Fibroblast of mammary gland (primary cell): ENCODE measurements at regions not wholly inside any gene's neighbourhood (a gene's known extent, or its start where the extent isn't known, plus 50 kb on each side); places are given as distances from the start of the nearest gene placed in this dataset.
"Not testable (repeated sequence)": the region's sequence is repeated elsewhere in the genome, so short reads cannot be mapped to it uniquely, and the experiment has no call there.

Experiments used
- DNase-seq: peaks from one replicate; pipeline ENCODE4 v3.0.0-alpha.2; 2010; ENCODE audit warnings: low read depth
- H3K4me3 ChIP-seq: 2 replicates; pipeline ENCODE4 v1.5.1; 2011; ENCODE audit warnings: low read depth, mild to moderate bottlenecking, low read length, moderate library complexity; ENCODE audit not compliant: control insufficient read depth

DNA sequence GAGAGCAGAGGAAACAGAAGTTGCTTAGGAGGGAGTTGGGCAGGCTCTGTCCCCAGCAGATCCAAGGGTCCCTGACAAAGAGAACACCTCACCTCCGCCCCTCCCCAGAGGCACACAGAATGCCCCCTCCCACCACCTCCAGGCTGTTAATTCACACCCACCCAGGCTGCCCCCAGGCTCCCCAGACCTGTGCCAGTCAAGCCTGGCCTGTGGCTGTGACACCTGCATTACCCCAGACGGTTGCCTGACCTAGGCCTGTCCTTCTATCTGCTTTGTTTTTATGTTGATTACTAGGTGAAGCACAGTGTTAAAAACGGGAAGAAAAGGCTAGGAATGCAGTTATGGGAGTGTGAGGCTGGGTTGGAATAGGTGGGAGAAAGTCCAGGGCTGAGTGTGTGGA lies 250.8 kb upstream of the PLGLB2 start:
- not testable (repeated sequence) for DNase-seq

DNA sequence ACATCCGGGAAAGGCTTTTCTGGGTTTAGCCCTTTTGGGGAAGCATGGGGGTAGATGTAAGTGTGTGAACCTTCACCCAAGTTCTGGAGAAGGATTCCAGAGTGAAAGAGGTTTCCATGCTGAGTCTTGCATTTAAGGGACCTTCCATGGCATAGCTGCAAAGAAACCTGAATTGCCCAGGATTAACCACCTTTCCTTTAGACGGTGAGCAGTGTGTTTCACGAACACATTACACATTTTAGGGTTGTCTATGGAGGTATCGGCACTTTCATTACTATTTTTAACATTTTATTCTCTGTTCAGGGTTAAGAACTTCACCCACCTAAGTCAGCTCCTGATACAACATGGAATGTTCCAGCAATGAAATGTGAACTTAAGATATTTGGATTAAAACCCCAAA lies 250.2 kb upstream of the PLGLB2 start:
- DNase-seq, H3K4me3 ChIP-seq: not testable (repeated sequence)

More for the DNA sequence above, 250.8 kb upstream of the PLGLB2 start:
- not testable (repeated sequence) for H3K4me3 ChIP-seq

DNA sequence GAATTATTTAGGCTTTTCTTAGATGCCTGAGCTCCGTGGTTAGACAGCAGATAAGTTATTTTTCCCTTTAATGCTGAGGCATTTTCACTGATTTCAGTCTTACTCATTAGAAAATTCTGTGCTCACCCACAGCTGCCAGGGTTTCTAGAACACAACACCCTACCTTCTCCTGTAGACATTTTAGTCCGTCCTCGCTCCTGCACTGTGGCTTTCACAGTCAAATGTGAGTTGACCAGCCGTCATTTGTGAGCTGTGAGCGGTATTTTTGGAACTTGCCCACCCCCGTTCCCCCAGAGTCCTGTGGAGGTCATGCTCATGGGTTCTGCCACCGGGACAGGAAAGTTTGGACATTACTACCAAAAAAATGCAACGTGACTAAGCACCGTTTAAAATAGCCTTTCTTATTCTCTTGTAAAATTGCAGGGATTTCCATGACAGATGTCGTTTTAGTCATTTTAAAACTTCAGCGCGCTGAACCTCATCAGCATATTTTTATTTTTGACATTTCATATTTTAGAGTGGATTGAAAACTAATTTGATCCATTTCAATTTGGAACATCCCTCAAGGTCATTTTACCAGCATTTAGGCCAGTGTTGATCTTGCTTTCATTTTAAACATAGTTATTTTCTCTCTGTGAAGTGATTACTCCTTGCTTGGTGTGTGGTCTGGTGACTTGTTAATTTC lies 249.6 kb upstream of the PLGLB2 start:
- DNase-seq, H3K4me3 ChIP-seq: not testable (repeated sequence)

DNA sequence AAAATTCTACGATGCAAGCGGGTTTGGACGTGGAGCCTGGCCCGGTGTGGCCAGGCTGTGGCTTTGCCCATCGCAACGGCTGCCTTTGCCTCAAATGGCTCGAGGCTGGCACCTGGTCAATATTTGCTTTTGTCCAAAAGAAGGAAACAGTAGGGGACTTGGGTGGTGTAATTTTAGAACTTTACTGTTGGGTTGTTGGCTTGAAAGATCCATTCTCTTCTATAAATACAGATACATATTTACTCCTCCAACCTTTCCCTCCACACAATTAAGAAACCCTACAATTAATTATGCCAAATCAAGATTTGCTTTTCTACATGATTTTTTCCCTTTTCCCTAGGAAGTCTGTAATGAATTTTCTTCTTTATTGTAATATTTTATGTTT lies 249.0 kb upstream of the PLGLB2 start:
- DNase-seq, H3K4me3 ChIP-seq: not testable (repeated sequence)

DNA sequence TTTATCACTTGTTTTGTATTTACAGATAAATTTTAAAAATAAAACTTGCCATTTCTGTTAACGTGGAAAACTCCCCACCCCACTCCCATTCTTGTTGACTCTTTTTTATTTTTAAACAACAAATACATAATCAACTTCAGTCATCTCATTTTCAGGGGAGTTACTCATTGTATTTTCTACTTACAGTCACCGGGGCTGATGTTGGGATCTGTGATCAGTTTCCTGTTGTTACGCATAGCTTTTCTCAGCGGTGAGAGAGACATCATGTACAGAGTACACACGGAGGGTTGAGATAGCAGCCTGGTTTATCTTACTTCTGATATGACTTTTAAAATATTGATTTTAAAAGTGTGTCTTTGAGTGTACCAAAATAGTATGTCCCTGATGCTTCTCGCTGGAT lies 248.0 kb upstream of the PLGLB2 start:
- not testable (repeated sequence) for DNase-seq, H3K4me3 ChIP-seq

DNA sequence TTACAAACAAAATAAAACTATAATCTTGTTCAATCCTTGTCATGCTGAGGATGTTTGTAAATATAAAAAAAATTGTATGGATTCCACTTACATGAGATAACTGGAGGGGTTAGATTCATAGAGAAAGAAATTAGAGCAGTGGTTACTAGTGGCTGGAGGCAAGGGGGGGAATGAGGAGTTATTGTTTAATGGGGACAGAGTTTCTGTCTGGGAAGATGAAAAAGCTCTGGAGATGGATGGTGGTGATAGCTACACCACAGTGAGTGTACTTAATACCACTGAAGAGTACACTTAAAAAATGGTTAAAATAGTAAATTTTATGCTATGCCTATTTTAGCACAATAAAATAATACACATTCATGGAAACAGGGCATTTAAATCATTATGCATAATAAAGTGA lies 247.5 kb upstream of the PLGLB2 start:
- DNase-seq, H3K4me3 ChIP-seq: not testable (repeated sequence)

DNA sequence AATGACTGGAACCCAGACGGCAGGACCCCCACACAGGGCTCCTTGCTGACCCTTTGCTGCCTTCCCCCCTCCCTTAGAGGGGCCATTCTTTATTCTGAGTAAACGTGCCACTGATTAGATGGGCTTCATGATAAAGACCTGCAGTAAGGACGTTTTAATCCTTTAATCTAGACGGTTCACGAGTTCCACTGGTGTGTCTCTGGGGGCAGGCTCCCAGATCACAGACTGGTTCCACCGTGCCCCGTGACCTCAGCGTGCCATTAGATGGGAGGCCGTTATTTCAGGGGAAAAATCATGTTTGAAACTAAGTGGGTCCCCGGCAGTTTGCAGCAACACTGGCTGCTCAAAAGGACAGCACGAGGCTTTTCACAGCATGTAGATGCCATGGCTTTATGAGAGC lies 246.9 kb upstream of the PLGLB2 start:
- not testable (repeated sequence) for DNase-seq, H3K4me3 ChIP-seq

DNA sequence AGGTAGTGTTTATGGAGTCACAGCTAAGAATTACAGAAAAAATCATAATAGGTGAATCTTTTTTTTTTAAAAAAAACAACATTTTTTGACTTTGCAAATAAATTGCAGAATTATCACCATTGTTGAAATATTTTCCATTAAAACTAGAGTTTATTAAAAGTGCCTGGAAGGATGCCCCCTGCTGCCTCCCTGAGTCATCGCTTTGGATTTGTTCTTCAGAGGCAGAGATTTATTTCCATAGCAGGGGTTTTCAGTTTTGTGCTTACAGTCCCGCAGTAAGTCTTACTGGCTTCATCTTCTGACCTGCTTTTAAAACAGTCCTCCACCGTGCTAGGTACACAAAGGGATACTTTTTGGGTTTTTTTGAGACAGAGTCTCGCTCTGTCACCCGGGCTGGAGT lies 244.9 kb upstream of the PLGLB2 start:
- DNase-seq, H3K4me3 ChIP-seq: not testable (repeated sequence)

DNA sequence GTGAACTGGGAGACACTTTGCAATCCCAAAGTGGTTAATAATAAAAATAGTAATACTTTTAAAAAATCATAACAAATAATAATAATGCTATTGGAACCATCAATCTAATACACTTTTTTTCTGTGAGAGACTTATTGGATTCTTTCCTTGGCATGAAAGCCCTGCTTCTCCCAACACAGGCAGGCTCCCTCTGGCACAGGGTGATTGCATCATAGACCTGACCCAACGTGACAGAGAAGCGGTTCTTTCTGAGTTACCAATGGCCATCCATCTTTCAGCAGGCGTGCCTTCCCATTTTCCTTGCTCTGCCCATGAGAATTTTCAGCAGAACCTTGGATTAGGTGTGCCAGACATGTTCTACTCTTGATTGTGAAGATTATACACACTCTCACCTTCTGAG lies 242.6 kb upstream of the PLGLB2 start:
- DNase-seq, H3K4me3 ChIP-seq: not testable (repeated sequence)

DNA sequence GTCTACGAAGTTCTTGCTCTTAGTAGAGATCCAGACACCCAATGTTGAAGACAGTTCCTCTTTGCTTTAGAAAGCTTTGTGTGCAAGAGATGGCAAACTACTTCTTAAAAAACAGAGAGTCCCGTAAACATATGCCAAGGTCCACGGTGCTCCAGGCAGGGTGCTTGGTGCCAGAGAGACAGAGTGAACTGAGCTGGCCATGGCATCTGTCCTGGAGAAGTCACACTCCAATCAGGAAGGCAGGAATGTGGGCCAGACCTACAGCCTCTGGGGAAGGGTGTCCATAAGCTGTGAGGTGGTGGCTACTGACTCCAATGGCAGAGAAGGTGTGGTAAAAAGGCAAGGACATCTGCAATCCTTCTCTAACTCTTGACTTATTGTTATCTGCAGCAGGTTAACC lies 242.0 kb upstream of the PLGLB2 start:
- DNase-seq, H3K4me3 ChIP-seq: not testable (repeated sequence)

DNA sequence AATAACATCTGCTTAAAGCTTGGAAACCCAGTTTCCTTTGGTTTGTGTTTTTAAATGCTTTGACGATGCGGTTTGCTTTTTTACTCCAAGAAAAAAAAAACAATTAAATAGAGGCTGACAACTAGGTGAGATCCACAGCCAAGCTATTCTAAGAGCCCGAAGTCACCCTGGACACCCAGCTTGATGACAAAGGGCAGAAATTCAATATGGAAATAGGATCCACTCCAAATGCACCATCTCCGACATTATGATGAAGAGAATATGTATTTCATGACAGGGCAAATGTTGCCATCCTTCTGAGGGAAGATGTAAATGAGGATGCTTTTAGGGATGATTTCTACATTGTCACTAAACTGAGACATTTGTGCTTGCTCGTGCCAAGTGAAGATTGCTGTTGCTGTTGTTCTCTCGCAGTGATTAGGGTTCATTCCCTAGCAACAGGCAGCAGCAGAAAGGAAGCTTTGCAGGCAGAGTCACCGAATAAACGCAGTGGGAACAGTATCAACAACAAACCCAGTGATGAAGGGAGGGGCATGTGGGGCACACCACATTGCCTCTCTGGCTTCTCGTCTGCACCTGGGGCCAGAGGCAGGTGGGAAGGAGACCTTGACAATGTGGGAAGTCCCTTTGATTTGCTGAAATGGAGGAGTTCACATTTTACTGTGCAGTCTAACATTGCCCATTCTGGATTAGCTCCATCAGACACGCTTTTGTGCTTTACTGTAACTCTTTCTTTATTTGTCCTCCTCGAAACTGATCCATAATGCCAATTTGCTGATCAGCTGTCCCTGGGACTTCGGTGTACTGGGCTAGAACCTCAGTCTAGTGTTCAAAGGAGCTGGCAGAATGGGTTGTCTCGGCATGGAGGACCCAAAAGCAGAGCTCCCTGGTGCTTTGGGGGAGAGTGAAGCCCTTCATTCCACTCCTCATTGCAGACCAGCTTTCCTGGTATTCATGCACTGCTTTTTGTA lies 240.2 kb upstream of the PLGLB2 start:
- DNase-seq, H3K4me3 ChIP-seq: not testable (repeated sequence)

DNA sequence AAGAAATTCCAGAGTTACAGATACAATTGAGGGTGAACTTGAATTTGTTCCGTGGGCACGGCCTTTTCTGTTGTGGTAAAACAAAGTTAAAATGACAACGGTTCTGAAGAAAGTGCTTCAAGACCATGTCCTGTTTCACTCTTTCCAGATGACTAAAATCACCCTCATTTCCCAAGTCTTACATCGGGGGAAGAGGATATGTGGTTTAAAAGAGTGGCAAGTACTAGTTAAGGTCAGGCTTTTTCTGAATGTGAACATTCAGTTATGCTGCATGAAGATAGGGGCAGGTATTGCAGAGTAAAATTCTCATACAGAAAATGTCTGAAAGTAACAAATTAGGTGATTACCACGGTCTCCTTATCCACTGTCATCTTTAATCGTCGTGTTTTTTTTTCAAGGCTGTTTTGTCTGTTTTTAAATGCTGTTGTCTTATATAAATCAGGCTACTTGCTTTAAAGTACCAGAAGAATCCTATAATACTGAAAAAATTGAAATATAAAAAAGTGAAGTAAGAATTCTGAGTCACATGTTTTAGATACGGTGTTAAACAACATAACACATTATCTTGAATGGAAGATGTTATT lies 236.6 kb upstream of the PLGLB2 start:
- not testable (repeated sequence) for DNase-seq, H3K4me3 ChIP-seq

DNA sequence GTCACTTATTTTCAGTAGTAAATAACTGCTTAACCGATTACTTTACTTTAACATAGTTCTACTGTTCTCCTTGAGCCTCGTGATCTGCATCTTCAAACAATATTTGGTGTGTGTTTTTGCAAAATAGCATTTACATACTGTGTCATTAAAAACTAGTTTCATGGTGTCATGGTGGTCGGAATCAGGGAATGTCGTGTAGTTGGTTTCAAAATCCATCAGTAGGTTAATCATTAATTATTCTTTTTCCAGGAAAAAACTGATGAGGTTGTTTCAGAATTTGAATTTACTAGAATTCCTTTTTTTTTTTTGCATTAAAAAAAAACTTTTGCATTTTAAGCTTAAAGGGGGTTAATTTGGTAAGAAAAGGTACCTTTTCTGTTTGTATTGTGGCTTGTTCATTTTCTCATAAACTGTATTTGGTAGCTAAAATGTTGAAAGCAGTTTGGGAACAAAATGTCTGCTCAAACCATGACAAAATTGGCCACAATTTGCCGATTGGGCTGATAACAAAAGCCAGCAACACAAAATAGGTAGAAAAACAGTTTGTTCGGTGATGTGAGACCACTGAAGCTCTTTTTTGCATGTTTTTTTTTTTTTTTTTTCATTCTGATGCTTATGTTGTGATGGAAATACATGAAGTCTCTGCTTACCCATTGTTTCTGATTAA lies 234.9 kb upstream of the PLGLB2 start:
- H3K4me3 ChIP-seq, DNase-seq: not testable (repeated sequence)

DNA sequence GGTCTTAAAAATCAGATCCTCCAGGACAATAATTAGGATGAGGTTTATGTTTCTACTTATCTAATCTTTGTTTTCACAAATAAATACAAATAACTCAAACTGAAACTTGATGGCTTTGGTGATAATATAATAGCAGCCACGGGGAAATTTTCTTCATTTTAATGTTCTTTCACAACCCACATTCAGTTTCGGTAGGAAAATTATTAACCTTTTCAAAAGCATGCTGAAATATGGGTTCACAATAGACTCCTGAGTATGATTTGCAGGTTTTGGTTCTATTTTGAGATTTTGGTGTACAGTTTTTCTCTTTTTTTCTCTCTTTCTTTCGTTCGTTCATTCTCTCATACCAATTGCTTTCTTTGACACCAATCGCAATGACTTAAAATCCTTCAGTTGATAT lies 233.9 kb upstream of the PLGLB2 start:
- H3K4me3 ChIP-seq, DNase-seq: not testable (repeated sequence)

DNA sequence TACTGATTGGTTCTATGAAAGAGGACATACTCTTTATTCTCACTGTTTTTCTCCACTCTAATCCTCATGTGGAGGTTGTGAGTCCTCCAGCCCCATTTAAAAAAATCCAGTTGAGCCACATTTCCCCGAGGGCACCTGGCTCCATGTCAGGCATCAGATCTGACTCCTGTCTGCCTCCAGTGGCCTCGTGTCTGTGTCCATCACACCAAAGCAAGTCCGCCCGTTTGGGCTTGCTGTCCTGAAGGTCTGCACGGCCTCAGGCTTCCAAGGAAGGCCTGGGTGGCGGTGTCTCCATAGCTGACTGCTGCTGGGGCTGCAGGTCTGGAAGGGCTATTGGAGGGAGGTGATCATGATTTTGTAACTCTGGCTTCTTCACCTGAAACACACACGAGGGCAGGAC lies 233.4 kb upstream of the PLGLB2 start:
- H3K4me3 ChIP-seq, DNase-seq: not testable (repeated sequence)

DNA sequence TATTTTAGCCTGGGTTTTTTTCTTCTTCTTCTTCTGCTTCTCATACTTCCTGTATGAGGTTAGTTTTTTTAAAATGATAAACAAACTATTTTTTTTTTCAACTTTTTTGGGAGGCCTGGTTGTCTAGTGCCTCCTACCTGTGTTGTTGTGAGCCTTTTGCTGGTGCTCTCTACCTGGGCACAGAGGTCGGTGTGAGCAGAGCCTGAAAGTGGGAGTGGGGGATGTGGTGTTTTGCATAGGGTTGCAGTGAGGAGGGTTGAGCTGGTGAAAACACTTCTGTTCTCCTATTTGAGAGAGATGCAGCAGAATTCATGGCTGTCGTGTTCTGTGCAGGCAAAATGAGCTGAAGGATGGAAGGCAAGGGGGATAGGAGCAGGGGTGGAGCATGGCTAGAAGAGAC lies 232.7 kb upstream of the PLGLB2 start:
- not testable (repeated sequence) for H3K4me3 ChIP-seq, DNase-seq

DNA sequence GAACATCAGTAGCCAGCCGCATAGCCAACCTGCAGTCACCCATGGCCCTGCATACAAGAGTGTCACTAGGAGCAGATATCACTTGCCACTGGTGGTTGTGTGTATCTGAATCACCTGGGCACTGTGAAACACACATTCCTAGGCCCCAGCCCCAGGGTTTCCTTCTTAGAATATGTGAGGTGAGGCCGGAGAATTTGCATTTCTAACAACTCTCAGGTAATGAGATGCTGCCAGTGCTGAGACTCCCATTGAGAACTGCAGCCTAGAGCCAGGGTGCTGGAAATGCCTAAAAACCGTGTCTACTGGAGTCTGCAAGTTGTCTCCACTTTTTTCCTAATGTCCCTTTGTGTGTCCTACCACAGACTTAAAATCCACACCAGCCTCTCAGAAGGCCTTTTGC lies 232.0 kb upstream of the PLGLB2 start:
- H3K4me3 ChIP-seq, DNase-seq: not testable (repeated sequence)

DNA sequence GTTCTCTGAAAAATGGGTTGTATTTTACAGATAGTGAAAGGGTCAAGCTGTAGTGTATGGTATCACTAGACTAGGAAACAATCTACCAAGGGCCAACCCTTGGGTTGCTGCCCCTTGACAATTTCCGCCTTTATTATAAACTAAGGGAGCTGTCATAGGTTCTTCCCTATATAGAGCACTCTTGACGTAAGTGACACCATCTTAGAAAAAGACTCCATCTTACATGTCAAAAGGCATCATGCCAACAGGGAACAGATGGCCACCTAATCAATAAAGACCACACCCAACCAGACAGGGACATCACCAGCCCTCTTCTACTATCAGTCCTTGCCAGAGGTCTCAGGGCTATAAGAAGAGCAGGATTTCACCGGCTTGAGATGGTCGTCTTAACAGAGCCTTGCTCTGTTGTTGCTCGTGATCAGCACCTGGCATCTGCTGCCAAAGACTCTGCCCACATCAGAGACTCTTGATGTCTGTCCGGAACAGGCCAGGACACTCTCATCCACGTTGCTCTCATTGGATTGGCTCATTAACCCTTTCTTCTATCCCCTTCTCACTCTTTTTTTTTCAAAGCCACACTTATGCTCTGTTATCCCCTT lies 231.4 kb upstream of the PLGLB2 start:
- not testable (repeated sequence) for DNase-seq, H3K4me3 ChIP-seq
